AML-193 (cell line): ENCODE measurements at regions not wholly inside any gene's neighbourhood (a gene's known extent, or its start where the extent isn't known, plus 50 kb on each side); places are given as distances from the start of the nearest gene placed in this dataset.
A peak's percentile ranks its signal among the peaks of the same experiment; 100 is the strongest.
"Not testable (repeated sequence)": the region's sequence is repeated elsewhere in the genome, so short reads cannot be mapped to it uniquely, and the experiment has no call there.

Experiments
- DNase-seq, 2 experiments: peaks; one replicate each; lab custom pipeline; 2025; lab: John Stamatoyannopoulos, UW

DNA sequence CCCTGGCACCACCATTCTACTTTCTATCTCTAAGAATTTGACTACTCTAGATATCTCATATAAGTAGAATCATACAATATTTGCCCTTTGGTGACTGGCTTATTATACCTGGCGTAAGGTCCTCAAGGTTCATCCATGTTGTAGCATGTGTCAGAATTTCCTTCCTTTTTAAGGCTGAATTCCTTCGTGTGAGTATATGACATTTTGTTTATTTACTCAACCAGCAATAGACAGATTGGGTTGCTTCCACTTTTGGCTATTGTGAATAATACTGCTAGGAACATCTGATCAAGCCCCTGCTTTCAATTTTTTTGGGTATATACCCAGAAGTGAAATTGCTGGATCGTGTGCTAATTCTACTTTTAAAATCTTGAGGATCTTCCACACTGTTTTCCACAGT is 232.8 kb upstream of the MCHR2 start:
- DNase-seq = no peak

DNA sequence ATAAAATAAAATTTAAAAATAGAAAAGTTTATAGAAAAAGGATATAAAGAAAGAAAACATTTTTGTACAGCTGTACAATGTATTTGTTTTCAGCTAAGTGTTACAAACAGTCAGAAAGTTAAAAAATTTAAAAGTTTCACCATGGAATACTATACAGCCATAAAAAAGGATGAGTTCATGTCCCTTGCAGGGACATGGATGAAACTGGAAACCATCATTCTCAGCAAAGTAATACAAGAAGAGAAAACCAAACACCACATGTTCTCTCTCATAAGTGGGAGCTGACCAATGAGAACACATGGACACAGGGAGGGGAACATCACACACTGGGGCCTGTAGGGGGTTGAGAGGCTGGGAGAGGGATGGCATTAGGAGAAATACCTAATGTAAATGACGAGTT is 229.9 kb upstream of the MCHR2 start:
- not testable (repeated sequence) for DNase-seq

DNA sequence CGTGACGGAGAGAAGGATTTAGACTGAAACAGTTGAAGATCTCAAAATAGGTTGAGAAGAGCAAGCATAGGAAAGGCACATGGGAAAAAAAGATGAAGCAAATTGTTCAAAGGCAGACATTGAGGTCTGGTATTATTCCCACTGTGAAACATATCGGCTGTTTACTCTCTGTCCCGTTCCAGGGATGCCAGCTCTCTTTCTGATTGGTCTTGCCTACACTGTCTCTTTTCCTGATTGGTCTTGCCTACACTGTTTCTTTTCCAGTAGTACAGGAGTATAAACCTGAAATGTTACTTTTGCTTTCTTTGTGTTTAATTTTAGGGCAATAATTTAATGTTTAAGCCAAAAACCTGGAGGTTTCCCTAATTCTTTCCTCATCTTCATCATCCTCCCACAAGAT is 226.5 kb upstream of the MCHR2 start:
- no peak for DNase-seq

DNA sequence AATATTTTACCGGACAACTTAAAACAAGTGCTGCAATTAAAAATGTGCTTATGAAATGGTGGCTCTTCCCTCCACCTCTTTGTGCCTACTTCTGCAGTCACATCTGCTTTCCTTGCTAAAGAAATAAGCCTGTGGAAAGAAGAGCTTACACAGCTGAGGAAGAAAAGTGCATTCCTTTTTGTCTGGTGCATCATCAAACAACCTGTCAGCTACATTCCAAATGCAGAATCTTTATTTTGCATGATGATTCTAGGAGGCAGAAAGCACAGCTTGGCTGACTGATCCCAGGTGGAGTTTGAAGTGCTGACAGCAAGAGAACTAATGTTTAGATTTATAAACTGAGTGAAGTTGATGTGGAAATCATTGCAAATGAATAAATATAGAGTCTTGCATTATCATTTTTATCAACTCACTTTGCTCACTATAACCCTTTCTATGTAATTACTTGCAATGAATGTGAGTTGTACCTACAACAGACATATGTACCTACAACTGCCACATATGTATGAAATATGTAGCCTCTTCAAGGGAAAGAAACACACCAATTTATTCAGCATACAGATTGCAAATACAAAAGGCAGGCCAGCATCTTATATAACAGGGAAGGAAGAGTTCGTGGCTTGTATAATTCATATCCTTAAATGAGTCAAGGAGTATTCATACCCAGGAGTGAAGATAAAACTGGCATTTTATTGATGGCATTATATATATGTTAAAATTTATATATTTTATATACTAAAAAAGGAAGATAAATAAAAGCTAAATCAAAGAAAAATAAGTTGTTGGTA is 223.4 kb upstream of the MCHR2 start:
- no peak for DNase-seq

DNA sequence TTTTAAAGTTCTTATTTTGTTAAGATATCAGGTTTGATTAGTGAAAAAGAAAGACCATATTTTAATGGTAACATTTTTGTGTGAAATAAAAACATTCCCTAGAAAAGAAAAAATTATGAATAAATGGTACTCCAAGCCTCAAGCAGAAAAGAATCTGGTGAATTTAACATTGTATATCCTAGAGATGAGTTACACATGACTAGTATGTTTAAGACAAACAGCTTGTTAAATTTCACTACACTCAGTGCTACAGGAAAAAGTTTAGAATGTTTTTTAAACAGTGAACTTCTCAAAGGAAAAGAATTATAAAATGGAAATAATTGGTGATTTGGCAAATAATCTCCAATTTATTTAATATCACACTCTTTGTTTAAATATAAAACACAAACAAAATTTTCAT is 222.7 kb upstream of the MCHR2 start:
- no peak for DNase-seq

DNA sequence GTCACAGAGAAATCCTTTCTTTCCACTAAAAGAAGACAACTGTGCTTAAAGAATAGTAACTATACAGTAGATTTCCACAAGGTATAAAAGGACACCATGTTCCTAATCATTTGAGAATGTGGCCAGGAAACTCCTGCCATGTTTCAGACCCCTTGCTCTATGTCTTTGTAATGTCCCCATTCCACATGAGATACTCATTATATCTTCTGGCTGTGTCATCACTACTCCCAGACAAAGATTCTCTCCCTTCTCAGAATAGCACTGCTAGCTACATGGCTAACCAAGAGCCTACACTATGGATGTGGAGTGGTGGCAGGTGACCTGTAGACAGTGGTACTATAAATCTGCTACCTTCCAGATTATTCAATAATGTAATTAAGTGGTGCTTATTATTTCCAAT is 218.1 kb upstream of the MCHR2 start:
- no peak for DNase-seq

DNA sequence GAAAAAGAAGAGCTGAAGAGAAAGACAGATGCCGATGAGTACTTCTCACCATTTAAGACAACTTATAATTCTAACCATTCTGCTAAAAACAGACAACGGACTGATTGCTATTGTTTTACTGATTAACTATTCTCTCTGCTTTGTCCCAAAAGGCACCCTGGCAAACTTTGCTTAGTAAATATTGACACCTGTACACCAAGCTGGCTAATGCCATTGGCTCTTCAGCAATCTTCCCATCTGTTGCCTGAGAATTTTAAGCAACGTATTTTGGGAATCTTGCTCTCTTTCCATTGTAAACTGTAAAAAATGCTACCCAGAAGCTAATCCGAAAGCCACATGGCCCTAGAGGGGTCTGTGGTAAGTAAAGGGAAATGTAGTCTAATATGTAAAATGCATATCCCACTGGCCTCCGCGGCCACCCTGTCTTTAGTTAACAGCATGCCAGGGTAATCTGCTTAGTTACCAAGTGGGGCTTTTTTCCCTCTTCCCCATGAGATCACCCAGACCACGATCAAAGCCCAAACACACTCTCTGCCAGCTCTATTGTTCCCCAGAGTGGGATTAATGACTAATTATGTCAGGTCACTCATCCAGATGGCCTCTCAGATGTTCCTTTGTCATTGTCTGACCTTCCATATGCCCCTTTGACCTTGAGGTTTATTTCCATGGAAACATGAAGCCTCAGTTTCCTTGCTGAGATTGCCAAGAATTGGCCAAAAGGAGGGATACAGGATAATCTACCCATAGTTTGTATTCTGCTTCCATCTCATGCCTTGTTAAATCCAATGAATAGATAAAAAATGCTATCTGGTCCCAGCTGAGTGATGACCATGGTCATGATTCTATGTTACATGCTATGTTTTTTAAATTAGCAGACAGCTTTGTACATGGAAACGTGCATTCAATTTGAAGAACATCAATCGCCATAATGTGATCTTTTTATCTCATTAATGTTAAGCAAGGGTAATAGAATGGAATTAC is 216.4 kb upstream of the MCHR2 start:
- DNase-seq = no peak

DNA sequence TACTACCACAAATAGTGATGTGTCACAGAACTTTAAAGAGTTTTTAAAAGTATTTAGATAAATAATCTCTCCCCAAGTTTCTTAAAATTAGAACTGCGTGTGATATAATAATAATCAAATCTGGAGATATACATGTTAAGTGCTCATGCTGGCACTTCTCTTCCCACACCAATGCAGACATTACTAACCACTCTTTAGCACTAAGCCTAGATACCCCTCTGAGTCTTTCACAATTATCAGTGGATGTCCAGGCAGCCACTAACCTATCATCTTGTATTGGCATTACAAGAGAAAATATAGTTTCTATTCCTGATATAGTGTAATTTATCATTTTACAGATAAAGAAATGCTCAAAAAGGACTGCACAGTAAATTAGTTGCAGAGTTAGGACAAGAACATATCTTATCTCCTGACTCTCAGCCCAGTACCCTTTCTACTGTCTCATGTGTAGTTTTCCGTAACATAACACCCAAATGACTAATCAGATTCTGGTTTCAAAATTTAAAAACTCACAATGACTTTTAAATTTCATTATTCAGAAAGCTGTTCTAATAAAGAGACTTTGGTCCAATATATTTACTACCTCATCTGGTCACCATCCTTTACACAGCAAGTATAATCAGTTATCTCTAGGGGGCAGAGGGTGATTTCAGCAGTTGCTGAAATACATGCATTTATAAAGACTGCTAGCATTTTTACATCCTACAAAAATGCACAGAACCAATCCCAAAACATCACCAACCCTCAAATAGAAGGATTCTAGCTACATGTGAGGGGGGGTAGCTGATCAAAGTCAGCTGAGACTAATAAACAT is 215.5 kb upstream of the MCHR2 start:
- no peak for DNase-seq

DNA sequence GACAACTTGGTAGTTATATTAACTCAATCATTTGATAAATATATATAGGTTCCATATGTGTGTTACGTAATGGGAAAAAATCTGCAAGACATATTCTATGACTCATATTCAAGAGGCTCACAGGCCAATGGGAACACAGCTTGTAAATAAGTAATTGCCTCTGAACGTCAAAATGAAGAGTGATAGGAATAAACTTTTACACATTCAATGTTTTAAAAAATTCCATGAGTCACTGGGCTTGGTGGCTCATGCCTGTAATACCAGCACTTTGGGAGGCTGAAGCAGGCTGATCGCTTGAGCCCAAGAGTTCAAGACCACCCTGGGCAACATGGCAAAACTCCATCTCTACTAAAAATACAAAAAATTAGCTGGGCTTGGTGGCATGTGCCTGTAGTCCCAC is 209.4 kb upstream of the MCHR2 start:
- DNase-seq = peak; percentile 29 to 37

DNA sequence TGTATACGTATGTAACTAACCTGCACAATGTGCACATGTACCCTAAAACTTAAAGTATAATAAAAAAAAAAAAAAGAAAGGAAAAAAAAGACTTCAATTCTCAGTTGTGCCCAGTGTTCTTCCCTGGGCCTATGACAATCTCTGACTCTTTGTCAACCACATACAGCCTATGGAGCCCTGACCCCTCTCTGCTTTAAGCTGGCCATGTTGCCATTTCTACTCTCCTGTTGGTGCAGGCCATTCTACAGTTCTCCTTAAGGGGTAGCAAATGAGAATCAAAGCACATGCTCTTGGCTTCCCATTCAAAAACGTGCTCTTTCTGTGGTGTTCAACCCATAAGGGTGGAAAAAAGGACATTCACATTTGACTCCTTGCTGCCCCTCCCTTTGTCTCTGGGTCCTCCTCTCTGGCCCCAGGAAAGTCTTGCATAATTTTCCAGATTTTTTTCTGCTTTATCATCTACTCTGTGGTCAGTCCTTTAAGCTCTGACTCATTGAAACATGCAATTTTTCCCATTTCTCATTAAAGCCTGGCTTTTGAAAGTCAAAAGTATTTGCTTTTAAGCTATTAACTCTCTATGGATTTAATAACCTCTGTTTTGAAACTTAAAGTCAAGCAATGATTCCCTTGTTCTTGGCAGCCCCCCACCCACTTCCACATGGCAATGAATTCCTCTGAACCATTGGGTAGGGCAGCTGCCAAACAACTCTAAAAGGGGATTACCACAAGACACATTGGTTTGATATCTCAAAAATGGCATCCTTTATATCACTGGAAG is 208.6 kb upstream of the MCHR2 start:
- peak; percentile 86 to 92 for DNase-seq

DNA sequence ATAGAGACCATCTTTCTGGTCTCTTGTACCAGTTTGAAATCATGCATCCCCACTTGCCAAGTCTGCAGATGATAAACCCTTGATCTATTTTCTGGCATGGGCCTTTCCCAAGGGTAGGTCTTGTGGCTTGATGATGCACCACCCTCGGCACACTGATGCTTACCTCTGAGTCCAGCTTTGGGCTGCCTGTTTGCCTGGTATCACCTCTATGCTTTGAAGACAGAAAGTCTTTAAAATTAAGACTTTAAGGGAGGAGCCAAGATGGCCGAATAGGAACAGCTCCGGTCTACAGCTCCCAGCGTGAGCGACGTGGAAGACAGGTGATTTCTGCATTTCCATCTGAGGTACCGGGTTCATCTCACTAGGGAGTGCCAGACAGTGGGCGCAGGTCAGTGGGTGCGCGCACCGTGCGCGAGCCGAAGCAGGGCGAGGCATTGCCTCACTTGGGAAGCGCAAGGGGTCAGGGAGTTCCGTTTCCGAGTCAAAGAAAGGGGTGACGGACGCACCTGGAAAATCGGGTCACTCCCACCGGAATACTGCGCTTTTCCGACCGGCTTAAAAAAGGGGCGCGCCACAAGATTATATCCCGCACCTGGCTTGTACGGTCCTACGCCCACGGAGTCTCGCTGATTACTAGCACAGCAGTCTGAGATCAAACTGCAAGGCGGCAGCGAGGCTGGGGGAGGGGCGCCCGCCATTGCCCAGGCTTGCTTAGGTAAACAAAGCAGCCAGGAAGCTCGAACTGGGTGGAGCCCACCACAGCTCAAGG is 202.4 kb upstream of the MCHR2 start:
- not testable (repeated sequence) for DNase-seq

DNA sequence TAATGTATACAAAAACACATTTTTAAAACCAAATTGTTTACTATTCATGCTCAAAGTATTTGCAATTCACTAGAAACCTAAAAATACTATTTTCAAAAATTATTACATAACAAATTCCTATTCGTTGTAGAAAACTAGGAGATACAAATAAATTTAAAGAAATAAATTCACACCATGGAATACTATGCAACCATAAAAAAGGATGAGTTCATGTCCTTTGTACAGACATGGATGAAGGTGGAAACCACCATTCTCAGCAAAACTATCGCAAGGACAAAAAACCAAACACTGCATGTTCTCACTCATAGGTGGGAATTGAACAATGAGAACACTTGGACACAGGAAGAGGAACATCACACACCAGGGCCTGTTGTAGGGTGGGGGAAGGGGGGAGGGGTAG is 201.2 kb upstream of the MCHR2 start:
- DNase-seq = not testable (repeated sequence)

DNA sequence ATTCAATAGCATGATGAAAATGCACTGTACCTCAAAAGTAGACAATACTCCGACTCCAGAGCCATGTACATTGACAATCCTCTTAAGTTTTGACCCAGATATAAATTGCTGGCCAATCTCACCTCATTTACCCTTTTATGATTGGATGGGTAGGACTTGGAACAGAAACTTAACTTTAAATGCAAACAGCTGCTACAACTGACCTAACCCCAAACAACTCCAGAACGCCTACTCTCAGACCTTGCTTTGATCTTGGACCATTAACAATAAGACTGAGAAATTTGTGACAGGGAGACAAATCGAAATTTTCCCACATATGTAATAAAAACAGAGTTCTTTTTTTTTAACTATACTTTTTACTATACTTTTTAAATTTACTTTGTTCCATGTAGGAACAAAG is 200.5 kb upstream of the MCHR2 start:
- DNase-seq = no peak

DNA sequence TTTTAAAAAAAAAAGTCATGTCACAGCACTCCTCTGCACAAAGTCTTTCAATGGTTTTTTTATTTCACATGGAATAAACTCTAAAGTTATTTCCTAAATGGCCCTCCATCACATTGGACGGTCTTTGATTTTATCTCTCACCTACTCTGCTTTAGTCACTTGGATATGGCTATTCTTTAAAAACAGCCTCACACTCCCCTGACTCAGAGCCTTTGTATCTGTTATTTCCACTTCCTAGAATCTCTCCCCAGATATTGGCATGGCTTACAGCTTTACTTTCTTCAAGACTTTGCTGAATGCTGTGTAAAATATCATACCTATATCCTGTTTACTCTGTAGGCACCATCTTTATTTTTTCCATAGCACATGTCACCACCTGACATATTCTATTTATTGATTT is 194.7 kb upstream of the MCHR2 start:
- DNase-seq = no peak

DNA sequence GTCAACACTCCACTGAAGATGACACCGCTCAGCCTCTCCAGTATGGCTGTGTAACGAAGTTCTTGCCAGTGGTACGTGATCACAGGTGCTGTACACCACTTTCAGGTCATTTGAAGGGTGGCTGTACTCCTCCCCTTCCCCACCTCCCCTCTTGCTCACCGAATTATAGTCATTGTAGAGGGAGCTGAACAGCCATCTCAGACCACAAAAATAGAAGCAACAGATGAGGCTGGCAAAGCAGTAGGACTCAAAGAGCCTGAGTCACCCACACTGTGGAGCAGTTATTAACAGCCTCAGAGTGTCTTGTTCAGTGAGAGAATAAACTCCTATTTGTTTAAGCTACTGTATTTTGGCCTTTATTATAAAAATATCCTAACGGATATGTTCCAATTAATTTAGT is 192.5 kb upstream of the MCHR2 start:
- DNase-seq = no peak

DNA sequence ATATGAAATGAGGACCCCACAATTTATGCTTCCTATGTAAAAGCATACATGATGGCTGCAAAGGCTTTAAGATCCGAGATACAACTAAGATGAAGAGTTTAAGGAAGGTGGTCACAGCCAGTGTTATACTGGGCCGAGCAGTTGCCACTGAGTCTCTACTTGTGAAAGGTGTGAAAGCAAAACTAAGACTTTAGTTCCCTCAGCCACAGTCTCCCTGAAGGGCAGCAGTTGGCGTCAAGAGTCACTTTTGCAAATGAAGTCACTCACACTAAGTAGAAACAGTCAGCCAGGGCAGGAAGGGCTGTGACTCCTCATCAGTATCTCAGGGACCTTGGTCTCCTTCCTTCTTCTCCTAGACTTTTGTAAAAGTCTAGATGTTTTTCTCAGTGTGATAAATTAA is 191.6 kb upstream of the MCHR2 start:
- no peak for DNase-seq

DNA sequence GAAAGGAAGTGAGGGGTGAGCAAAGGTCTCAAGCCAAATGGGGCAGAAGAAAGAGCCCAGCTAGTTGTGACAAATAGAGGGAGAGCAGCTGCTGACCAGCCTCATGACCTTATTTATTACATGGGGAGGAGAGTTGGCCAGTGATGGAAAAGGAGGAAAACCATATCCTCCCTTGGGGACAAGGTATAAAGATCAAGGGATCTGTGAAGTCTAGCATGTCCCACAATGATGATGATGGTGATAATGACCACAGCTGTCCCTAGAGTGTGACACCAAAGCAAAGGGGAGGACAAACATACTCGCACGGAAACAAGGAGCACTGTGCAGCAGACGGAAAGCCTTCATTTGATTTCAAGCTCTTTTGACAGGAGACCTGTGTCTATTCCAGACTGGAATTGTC is 190.4 kb upstream of the MCHR2 start:
- no peak for DNase-seq

DNA sequence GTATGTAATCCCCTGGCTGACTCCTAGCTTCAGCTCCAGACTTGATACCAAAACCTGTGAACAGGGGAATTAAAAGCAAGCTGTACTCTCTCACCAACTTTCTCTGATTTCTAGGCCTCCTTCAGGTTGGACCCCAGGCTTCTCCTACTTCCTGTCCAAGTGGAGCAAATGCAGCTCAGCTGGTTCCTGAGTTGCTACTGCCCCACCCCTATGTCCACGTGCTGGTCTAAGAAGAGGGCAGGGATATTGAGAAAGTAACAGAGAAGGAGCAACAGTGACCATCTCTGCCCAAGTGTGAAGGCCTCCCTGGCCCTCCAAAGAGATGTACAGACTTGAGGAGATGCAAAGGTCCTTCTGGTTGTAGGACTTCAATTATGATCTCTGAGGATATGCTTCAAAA is 188.3 kb upstream of the MCHR2 start:
- DNase-seq = no peak

DNA sequence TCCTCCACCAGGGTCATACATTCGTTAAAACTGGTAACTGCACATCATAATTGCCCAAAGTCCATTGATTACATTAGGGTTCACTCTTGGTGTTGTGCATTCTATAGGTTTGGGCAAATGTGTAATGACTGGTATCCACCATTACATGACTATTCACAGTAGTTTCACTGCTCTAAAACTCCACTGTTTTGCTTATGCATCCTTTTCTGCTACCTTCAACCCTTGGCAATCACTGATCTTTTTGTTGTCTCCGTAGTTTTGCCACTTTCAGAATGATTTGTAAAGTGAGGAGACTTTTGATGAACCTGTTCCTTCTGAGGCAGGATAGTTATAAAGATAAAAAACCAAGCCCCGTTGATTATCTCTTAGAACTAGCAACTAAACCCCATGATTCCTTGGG is 187.3 kb upstream of the MCHR2 start:
- no peak for DNase-seq

DNA sequence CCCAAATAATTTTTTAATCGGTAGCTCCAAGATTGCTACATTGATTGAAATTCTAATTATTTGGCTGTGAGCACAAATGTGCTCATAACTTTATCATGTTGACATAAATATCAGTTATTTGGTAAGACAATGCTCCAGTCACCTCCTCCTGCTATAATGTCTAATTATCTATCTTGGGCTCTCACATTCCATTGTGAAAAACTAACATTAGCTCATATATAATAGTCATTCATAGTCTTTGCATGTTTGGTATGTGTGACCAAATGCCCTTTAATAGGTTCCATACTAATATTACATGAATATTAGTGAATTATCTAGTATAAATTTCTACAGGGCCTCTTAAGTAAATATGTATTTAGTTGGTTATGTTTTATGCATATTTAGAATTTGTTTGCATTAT is 185.6 kb upstream of the MCHR2 start:
- DNase-seq = no peak

DNA sequence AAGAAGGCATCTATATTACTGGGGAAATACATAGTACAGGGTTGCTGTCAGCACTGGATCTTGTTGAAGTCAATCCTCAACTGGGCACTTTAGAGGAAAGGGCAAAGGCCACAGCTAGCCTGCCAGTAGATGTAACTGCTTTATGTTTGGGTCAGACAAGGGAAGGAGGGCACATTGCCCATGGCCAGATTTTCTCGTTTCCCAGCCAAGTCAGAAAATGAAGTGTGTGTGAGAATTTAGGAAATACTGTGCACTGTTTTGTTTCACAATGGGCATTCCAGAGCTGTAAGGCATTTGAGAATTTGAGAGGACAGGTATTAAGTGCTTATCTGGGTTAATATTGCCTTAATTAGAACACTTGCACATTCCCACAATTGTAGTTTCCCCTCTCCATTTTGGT is 183.9 kb upstream of the MCHR2 start:
- no peak for DNase-seq
